Fibroblast of the aortic adventitia (primary cell): ENCODE measurements at regions not wholly inside any gene's neighbourhood (a gene's known extent, or its start where the extent isn't known, plus 50 kb on each side); places are given as distances from the start of the nearest gene placed in this dataset.

Experiments used
- DNase-seq: peaks from one replicate; pipeline ENCODE4 v3.0.0-alpha.2; 2010; ENCODE audit warnings: low read depth
- H3K4me3 ChIP-seq: 2 replicates; pipeline ENCODE4 v1.5.1; 2011; ENCODE audit warnings: low read depth, mild to moderate bottlenecking, control low read depth, low read length, moderate library complexity
- CTCF ChIP-seq: IDR thresholded peaks from 2 replicates; pipeline ENCODE4 v1.5.1; 2011; ENCODE audit warnings: mild to moderate bottlenecking, low read length, control low read depth, inconsistent platforms; ENCODE audit not compliant: insufficient read depth

GRCh38 chr20:7741866-7742265, 198.4 kb downstream of the HAO1 start:
- no peak for TF ChIP-seq CTCF
- H3K4me3 ChIP-seq, result no peak overlapping the region
- DNase-seq, result peak; percentile 46

- no peak for TF ChIP-seq CTCF
- no peak overlapping the region for H3K4me3 ChIP-seq
- peak; percentile 89 for DNase-seq
Observed at GRCh38 chr20:7742479-7742878, 197.8 kb downstream of the HAO1 start.

- peak; percentile 91 for DNase-seq
- TF ChIP-seq CTCF, result no peak
- no peak overlapping the region for H3K4me3 ChIP-seq
Observed at GRCh38 chr20:7744411-7744810, 195.8 kb downstream of the HAO1 start.

GRCh38 chr20:7748624-7749023, 191.6 kb downstream of the HAO1 start:
- no peak for TF ChIP-seq CTCF
- DNase-seq, result no peak
- no peak overlapping the region for H3K4me3 ChIP-seq

GRCh38 chr20:7754102-7754501, 186.2 kb downstream of the HAO1 start:
- no peak for DNase-seq
- TF ChIP-seq CTCF, result no peak
- no peak overlapping the region for H3K4me3 ChIP-seq

GRCh38 chr20:7758406-7758805, 181.9 kb downstream of the HAO1 start:
- DNase-seq, result peak; percentile 74
- TF ChIP-seq CTCF, result no peak
- no peak overlapping the region for H3K4me3 ChIP-seq

GRCh38 chr20:7760247-7761031, 179.8 kb downstream of the HAO1 start:
- DNase-seq, result peak; percentile 79
- no peak overlapping the region for H3K4me3 ChIP-seq
- no peak for TF ChIP-seq CTCF
